NCI-H187 treated with DMSO at 0.1 percent for 48 hours (cell line): ENCODE measurements at regions not wholly inside any gene's neighbourhood (a gene's known extent, or its start where the extent isn't known, plus 50 kb on each side); places are given as distances from the start of the nearest gene placed in this dataset.
"Not testable (repeated sequence)": the region's sequence is repeated elsewhere in the genome, so short reads cannot be mapped to it uniquely, and the experiment has no call there.

ENCODE experiments used
- DNase-seq: peaks from one replicate; lab custom pipeline; 2025; lab: John Stamatoyannopoulos, UW

- no peak for DNase-seq
Observed at GRCh38 chr2:228956701-228957474, 314.2 kb downstream of the PID1 start.

- DNase-seq, result no peak
Observed at GRCh38 chr2:228949831-228950230, 321.3 kb downstream of the PID1 start.

GRCh38 chr2:228945710-228946109, 325.4 kb downstream of the PID1 start:
- no peak for DNase-seq

- no peak for DNase-seq
Observed at GRCh38 chr2:228942856-228943255, 328.2 kb downstream of the PID1 start.

GRCh38 chr2:228938629-228939028, 332.5 kb downstream of the PID1 start:
- DNase-seq, result no peak

- no peak for DNase-seq
Observed at GRCh38 chr2:228927028-228928010, 343.8 kb downstream of the PID1 start.

GRCh38 chr2:228919808-228920207, 351.3 kb downstream of the PID1 start:
- no peak for DNase-seq

- no peak for DNase-seq
Observed at GRCh38 chr2:228917220-228917619, 353.9 kb downstream of the PID1 start.

GRCh38 chr2:228916416-228917090, 354.5 kb downstream of the PID1 start:
- no peak for DNase-seq

- DNase-seq, result no peak
Observed at GRCh38 chr2:228913176-228913575, 357.9 kb downstream of the PID1 start.

GRCh38 chr2:228910872-228911271, 360.2 kb downstream of the PID1 start:
- not testable (repeated sequence) for DNase-seq

- no peak for DNase-seq
Observed at GRCh38 chr2:228902176-228902575, 368.9 kb downstream of the PID1 start.

- no peak for DNase-seq
Observed at GRCh38 chr2:228901531-228901930, 369.6 kb downstream of the PID1 start.

- no peak for DNase-seq
Observed at GRCh38 chr2:228878138-228878537, 392.9 kb downstream of the PID1 start.

GRCh38 chr2:228876276-228876675, 394.8 kb downstream of the PID1 start:
- no peak for DNase-seq

GRCh38 chr2:228875152-228875900, 395.8 kb downstream of the PID1 start:
- DNase-seq, result no peak

GRCh38 chr2:228871012-228871411, 400.1 kb downstream of the PID1 start:
- no peak for DNase-seq

GRCh38 chr2:228869636-228870264, 401.3 kb downstream of the PID1 start:
- no peak for DNase-seq

GRCh38 chr2:228867406-228867805, 403.7 kb downstream of the PID1 start:
- DNase-seq, result no peak

GRCh38 chr2:228866781-228867180, 404.3 kb downstream of the PID1 start:
- no peak for DNase-seq

- DNase-seq, result no peak
Observed at GRCh38 chr2:228866044-228866443, 405.0 kb downstream of the PID1 start.
